Midbrain (tissue), 1 donor: ENCODE measurements at regions not wholly inside any gene's neighbourhood (a gene's known extent, or its start where the extent isn't known, plus 50 kb on each side); places are given as distances from the start of the nearest gene placed in this dataset.
"Not testable (repeated sequence)": the region's sequence is repeated elsewhere in the genome, so short reads cannot be mapped to it uniquely, and the experiment has no call there.

Source experiments
- DNase-seq: peaks from one replicate; lab custom pipeline; 2025; lab: John Stamatoyannopoulos, UW

DNA sequence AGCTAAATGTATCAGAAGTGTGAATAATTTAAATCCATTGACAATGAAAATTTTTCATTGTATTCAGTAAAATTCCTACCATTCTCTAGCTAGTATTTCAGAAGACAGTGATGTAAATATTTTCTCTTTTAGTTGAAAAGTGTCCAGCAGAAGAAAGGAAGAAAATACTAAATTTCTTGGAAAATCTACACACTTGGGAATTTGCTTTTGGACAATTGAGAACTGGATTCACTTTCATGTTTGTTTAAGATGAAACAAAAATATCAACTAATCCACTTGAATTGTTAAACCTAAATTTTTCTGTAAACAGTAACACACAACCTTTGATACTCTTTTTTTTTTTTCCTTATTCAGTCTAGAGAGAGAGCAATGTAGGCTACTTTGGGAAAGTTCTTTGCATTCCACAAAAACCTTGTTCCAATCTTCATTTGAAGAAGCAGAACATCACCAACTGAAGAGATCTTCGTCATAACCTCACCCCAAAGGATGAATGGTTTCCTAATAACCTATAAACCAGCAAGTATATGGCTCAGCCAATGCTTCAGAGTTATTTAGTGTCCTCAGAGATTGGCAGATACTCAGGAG, 155.1 kb upstream of the GORAB start:
- no peak for DNase-seq

GRCh38 chr1:170377440-170377839, 154.5 kb upstream of the GORAB start:
- DNase-seq: no peak

- no peak for DNase-seq
These were observed 153.9 kb upstream of the GORAB start for GRCh38 chr1:170377896-170378634.

GRCh38 chr1:170385750-170386149, 146.2 kb upstream of the GORAB start:
- no peak for DNase-seq

GRCh38 chr1:170388489-170388888, 143.5 kb upstream of the GORAB start:
- no peak for DNase-seq

- DNase-seq: no peak
These were observed 136.8 kb upstream of the GORAB start for GRCh38 chr1:170395149-170395548.

- no peak for DNase-seq
These were observed 134.9 kb upstream of the GORAB start for GRCh38 chr1:170397061-170397460.

DNA sequence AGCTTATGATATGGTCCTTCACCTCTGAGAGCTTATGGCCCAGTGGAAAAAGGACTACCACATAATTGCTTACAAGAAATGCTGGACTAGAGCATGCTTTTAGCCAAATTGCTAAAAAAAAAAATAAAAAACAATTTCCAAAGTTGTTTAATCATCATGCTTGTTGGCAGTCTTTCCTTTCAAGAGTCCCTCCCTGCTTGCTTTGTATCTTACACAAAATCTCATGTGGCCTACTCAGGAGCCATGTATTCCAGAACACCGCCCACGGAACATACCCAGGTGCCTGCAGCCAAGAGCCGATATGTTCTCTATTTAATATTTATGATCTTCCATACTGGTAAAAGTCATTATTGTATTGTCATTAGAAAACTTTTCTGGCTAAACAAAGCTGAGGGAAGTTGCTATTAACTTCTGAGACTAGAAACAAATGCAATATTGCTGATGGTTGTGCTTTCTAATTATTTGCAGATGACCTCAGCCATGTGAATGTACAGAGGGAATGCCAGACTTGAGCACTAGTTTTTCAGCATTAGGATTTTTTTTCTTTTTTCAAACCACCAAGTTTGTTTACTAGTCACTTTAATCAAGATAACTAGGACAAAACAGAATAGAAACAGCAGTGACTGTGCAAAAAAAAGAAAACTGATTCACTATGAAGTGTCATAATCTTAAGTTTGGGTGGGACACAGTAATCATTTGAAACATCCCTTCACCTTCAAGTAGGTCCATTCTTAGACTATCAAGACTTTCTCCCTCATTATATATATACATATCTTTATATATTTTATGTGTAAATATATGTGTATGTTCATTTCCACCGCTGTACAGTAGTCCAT, 129.3 kb upstream of the GORAB start:
- DNase-seq: no peak

GRCh38 chr1:170407138-170407537, 124.8 kb upstream of the GORAB start:
- DNase-seq: no peak

DNA sequence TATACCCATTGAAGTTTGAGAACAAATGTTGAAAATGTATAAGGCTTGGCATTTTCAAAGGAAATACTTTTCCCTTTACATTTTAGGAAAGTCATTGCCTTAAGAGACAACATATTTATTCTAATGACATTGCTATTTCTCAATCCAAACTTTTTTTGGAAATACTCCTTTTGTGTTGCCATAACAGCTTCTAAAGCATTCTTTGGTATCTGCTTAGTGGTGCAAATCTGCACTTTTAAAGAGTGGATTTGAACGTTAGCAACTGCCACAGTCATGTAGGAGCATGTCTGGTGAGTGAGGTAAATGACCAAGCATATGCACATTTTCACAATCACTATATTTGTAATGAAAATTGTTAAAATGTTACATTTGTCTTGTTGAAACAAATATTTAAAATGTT, 124.4 kb upstream of the GORAB start:
- no peak for DNase-seq

DNA sequence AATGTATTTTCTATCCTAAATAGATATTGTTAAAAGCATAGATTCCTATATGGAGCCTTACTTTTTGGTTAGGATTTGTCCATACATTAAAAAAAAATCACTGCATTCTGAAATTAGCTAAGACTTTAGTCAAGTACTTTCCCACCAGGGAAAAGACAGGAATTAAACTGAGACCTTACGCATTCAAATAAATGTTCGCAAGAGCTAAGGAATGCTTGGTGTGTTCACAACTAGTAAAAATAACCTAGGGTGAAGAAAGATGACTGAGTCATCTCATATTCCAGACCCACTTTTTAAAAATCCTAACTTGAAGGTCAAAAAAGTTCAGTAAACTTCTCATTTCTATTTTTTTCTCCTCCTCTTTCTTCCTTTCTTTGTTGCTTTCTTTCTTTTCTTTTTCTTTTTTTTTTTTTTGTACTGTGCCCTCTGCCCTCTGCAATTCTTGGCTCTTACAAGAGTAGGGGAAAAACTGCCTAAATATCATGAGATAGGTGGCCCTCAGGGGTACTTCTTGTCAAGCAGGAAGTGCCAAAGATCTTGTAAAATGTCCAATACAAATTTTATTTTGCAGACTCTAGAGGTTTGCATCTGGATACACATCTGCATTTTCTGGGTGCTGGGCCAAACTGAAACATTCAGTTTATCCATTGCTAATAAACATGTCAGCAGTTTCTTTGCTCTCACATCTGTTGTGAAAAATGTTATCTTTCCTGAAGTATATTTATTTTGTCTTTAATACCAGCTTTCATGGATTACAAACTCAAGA, 121.4 kb upstream of the GORAB start:
- DNase-seq: no peak

- DNase-seq: no peak
These were observed 116.8 kb upstream of the GORAB start for GRCh38 chr1:170414989-170415709.

DNA sequence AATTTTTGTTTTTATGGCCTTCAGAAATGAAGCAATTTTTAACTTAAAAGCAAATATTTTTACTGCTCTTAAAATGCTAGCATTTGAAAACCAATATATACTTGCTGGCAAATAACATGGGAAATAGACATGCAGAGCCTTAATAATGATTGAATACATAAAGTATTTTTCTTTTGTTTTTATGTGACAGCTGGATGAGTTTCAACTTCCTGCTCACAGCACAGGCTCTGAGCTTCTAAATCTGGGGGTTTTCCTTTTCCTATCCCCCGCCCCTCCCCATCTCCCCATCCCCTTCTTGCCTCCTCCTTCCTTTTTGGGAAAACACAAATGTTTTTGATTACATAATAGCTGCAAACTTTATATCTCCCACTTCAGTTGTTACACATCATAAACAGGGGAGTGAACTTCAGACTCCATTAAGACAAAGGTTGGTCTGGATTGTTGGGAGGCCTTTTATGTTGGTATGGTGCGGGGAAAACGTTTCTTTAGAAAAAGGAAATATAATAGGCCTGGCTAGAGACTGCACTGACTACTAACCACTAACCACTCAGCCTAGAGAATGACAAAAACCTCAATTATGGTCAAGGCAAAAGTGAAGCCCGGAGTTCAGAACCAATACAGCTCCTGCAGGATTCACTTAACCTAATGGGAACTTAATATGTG, 116.1 kb upstream of the GORAB start:
- DNase-seq: no peak

DNA sequence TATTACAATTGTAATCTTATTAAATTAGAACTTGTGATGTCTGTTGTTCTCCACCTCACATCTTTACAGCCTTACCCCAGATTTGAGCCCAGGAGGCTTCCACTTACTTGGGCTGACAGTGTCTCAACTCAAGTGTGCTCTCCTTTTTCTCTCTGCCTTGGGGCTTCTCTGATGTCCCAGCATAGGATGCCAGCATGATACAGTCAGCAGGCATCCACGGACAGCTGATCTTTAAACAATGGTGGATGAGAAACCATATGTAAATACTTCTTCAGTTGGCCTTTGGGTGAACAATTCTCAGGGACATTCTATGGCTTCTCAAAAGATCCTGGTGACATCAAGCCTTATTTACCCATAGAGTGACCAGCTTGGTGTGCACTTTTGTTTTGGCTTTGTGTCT, 107.6 kb upstream of the GORAB start:
- no peak for DNase-seq

DNA sequence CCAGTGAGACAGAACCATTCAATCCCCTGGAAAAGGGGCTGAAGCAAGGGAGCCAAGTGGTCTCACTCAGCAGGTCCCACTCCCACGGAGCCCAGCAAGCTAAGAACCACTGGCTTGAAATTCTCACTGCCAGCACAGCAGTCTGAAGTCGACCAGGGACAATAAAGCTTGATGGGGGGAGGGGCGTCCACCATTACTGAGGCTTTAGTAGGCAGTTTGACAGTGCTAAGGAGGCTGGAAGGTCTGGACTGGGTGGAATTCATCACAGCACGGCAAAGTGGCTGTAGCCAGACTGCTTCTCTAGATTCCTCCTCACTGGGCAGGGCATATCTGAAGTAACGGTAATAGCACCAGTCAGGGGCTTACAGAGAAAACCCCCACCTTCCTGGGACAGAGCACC, 105.4 kb upstream of the GORAB start:
- DNase-seq: no peak

- not testable (repeated sequence) for DNase-seq
These were observed 105.0 kb upstream of the GORAB start for GRCh38 chr1:170427002-170427401.

- DNase-seq: no peak
These were observed 95.0 kb upstream of the GORAB start for GRCh38 chr1:170436928-170437327.

DNA sequence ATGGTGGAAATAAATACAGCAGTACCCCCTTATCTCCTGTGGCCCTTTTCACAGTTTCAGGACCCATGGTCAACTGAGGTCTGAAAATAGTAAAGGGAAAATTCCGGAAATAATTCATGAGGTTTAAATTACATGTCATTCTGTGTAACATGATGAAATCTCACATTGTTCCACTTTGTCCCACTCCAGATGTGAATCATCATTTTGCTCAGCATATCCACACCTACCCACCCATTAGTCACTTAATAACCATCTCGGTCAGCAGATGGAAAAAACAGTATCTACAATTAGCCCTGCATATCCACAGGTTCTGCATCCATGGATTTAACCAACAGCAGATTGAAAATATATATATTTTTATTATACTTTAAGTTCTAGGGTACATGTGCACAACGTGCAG, 86.9 kb upstream of the GORAB start:
- DNase-seq: no peak

DNA sequence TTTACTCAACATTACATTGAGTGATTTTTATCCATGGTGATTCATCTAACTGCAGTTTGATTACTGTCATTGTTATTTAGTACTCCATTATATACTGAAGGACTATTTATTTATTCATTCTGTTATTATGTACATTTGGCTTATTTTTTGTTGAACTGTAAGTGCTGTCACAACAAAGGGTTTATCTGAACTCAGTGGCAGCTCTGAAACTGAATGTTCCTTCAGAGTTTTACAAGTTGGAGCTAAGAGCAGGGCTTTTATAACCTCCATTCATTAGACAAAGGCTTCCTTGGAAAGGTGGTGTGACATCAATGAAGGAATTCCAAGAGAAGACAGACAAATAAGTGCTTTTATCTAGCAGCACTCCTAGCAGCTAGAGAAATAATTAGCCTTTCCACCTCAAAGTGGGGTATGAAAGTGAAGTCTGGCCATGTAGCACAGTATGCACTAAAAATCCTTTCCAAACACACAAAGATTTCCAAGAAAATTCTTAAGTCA, 83.3 kb upstream of the GORAB start:
- DNase-seq: no peak

DNA sequence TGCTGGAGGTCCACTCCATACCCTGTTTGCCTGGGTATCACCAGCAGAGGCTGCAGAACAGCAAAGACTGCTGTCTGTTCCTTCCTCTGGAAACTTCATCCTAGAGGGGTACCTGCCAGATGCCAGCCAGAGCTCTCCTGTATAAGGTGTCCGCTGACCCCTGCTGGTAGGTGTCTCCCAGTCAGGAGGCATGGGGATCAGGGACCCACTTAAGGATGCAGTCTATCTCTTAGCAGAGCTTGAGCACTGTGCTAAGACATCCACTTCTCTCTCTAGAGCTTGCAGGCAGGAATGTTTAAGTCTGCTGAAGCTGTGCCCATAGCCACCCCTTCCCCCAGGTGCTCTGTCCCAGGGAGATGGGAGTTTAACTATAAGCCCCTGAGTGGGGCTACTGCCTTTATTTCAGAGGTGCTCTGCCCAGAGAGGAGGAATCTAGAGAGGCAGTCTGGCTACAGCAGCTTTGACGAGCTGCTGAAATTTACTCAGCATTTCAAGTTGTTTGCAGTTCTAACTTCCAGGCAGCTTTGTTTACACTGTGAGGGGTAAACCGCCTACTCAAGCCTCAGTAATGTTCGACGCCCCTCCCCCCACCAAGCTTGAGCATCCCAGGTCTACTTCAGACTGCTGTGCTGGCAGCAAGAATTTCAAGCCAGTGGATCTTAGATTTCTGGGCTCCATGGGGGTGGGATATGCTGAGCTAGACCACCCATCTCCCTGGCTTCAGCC, 74.5 kb upstream of the GORAB start:
- not testable (repeated sequence) for DNase-seq
